ENCODE measurements at regions not wholly inside any gene's neighbourhood (a gene's known extent, or its start where the extent isn't known, plus 50 kb on each side); places are given as distances from the start of the nearest gene placed in this dataset.
A peak's percentile ranks its signal among the peaks of the same experiment; 100 is the strongest.

DNA sequence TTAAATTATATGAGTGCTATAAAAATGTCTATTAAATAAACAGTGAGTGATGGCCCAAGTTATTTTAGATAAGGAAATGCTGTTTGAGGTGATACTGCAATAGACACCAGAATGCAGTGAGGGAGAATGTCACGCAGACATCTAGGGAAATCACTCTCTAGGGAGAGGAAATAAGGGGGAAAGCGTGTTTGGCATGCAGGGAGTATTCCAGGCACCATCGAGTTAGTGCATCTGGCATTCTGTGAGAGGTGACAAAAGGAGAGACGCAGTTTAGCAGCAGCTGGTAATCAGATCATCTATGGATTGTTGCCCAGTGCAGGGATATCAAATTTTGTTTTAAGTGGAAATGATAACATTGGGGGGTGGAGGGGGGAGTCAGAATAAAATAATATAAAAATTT, 175.4 kb upstream of the NETO1 start:
- H3K4me3 Mint-ChIP-seq (ENCODE audit: low read depth), result no peak overlapping the region
- no peak for DNase-seq (ENCODE audit: low spot score, unreplicated experiment)
- H3K4me1 Mint-ChIP-seq (ENCODE audit: low read depth), result peaks cover 37% of the 10 kb centered on the region
- no peaks in the 10 kb centered on the region for H3K36me3 Mint-ChIP-seq (ENCODE audit: insufficient read depth)
- no peaks in the 10 kb centered on the region for H3K9me3 Mint-ChIP-seq (ENCODE audit: low read depth)
- TF ChIP-seq, protein P1, sequence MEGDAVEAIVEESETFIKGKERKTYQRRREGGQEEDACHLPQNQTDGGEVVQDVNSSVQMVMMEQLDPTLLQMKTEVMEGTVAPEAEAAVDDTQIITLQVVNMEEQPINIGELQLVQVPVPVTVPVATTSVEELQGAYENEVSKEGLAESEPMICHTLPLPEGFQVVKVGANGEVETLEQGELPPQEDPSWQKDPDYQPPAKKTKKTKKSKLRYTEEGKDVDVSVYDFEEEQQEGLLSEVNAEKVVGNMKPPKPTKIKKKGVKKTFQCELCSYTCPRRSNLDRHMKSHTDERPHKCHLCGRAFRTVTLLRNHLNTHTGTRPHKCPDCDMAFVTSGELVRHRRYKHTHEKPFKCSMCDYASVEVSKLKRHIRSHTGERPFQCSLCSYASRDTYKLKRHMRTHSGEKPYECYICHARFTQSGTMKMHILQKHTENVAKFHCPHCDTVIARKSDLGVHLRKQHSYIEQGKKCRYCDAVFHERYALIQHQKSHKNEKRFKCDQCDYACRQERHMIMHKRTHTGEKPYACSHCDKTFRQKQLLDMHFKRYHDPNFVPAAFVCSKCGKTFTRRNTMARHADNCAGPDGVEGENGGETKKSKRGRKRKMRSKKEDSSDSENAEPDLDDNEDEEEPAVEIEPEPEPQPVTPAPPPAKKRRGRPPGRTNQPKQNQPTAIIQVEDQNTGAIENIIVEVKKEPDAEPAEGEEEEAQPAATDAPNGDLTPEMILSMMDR (IDR thresholded peaks at IDR 0.05; ENCODE audit: unreplicated experiment), result no peak
- H3K27me3 Mint-ChIP-seq, result no peaks in the 10 kb centered on the region
- no peak overlapping the region for H3K27ac Mint-ChIP-seq

DNA sequence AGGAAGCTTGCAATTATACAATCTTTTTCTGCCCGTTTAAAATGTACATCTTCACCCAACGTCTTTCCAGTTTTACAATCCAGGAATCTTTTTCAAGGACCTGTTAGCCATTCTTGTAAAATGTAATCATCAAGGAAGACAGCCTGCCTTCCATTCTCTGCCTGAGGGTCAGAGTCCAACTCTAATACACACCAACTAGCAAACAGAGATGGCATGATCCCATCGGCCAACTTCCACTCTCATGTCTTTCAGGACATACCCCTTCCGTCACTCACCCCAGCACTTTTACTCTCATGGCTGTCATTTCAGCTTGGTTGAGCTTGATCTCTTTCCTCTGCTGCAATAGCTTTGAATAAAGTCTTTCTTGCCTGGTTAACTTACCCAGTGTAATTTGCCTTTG, 172.5 kb upstream of the NETO1 start:
- Mint-ChIP-seq H3K4me1 (ENCODE audit: low read depth) (peaks cover 38% of the 10 kb centered on the region), H3K27me3 (no peaks in the 10 kb centered on the region), H3K36me3 (ENCODE audit: insufficient read depth) (no peaks in the 10 kb centered on the region), H3K9me3 (ENCODE audit: low read depth) (no peaks in the 10 kb centered on the region), H3K4me3 (ENCODE audit: low read depth) (no peak overlapping the region), H3K27ac (peak overlapping the region; percentile 4)
- no peak for DNase-seq (ENCODE audit: low spot score, unreplicated experiment)
- TF ChIP-seq, protein P1 (IDR thresholded peaks at IDR 0.05; ENCODE audit: unreplicated experiment), result no peak

DNA sequence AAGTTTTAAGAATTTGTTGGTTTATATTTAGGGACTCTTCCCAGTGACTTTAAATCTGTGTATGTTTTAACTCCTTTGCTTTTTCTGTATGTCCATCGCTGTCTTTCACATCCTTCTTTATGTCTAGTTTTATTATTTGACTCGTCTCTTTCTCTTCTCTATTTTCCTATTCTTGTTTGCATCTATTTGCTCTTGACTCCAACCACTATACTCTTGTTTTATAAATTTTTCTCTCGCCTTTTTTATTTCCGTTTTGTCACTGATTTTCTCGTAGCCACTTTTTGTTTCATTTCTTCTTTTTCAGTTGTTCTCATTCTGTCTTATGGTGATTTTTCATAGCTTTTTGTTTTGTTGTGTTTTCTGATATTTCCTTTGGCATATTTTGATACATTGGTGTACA, 170.5 kb upstream of the NETO1 start:
- no peak overlapping the region for H3K4me3 Mint-ChIP-seq (ENCODE audit: low read depth)
- H3K4me1 Mint-ChIP-seq (ENCODE audit: low read depth), result peaks cover 38% of the 10 kb centered on the region
- H3K36me3 Mint-ChIP-seq (ENCODE audit: insufficient read depth), result no peaks in the 10 kb centered on the region
- H3K27me3 Mint-ChIP-seq, result no peaks in the 10 kb centered on the region
- no peak overlapping the region for H3K27ac Mint-ChIP-seq
- DNase-seq (ENCODE audit: low spot score, unreplicated experiment), result no peak
- H3K9me3 Mint-ChIP-seq (ENCODE audit: low read depth), result no peaks in the 10 kb centered on the region
- TF ChIP-seq, protein P1 (IDR thresholded peaks at IDR 0.05; ENCODE audit: unreplicated experiment), result no peak

DNA sequence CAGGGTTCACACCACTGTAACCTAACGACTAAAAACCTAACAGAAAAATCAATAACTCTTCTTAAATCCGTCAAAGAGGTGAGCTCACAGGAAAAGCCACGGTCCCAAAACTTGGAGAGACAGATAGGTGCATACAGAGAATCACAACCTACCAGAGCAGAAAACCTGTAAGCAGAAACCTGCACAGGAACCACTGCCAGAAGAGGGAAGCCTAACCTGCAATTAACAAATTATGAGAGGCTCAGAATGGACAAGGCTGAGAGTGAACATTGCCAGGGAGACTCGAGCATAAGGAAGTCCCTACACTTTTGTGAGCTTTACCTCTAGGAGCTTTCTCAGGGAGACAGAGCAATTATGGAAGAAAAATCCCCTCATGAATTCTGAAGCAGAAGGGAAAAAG, 156.2 kb upstream of the NETO1 start:
- Mint-ChIP-seq H3K27me3 (peaks cover 2% of the 10 kb centered on the region), H3K36me3 (ENCODE audit: insufficient read depth) (peaks cover 5% of the 10 kb centered on the region), H3K4me3 (ENCODE audit: low read depth) (no peak overlapping the region), H3K4me1 (ENCODE audit: low read depth) (peaks cover 13% of the 10 kb centered on the region), H3K9me3 (ENCODE audit: low read depth) (peaks cover 32% of the 10 kb centered on the region), H3K27ac (no peak overlapping the region)
- TF ChIP-seq, protein P1 (IDR thresholded peaks at IDR 0.05; ENCODE audit: unreplicated experiment), result no peak
- DNase-seq (ENCODE audit: low spot score, unreplicated experiment), result no peak

DNA sequence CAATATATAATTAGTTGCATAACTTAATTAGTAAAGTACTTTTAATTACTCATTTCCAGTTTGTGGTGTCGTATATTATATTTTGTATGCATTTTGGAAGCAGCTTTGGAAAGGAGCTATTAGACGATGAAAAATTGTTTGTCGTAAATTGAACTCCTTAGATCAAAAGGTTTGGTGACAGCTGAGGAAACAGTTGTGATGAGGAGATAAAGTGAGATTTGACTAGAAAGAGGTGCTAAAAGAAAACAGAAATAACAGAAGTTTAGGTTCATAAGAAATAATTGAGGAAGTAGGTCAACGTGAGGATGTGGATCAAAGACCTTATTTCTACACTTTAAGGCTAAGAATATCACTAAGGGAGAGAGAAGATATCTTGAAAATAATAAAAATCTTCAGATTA, 141.9 kb upstream of the NETO1 start:
- H3K36me3 Mint-ChIP-seq (ENCODE audit: insufficient read depth), result no peaks in the 10 kb centered on the region
- no peak overlapping the region for H3K27ac Mint-ChIP-seq
- DNase-seq (ENCODE audit: low spot score, unreplicated experiment), result no peak
- TF ChIP-seq, protein P1 (IDR thresholded peaks at IDR 0.05; ENCODE audit: unreplicated experiment), result no peak
- H3K9me3 Mint-ChIP-seq (ENCODE audit: low read depth), result peaks cover 6% of the 10 kb centered on the region
- no peaks in the 10 kb centered on the region for H3K4me1 Mint-ChIP-seq (ENCODE audit: low read depth)
- H3K27me3 Mint-ChIP-seq, result no peaks in the 10 kb centered on the region
- no peak overlapping the region for H3K4me3 Mint-ChIP-seq (ENCODE audit: low read depth)

All from progenitor cell of endocrine pancreas (in vitro differentiated cells).